ENCODE measurements at regions not wholly inside any gene's neighbourhood (a gene's known extent, or its start where the extent isn't known, plus 50 kb on each side); places are given as distances from the start of the nearest gene placed in this dataset.

DNA sequence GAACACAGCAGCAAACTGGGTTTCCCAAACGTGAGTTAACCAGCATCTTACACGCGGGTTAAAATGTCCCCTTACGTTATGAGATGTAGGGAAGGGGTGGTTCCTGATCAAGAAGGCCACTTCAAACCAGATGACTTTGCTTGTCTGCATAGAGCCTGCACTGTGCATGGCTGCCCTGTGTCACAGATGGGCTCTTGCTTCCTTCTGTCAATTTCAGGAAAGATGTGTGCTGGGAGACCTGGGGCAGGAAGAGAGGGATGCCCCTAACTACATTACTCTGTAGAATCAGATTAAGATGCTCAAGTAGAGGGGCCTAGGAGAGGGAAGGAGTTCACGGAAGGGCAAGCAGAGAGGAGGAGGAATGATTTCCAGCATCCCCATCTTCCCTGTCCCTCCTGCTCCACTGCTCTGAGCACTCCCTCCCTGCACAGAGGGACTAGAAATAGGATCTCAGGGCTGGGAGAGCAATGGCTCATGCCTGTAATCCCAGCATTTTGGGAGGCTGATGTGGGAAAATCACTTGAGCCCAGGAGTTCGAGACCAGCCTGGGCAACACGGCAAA, 63.5 kb upstream of the ZMYND8 start:
- no peaks in the 10 kb centered on the region for H3K27me3 ChIP-seq (ENCODE audit: insufficient read depth, low read length)
- CTCF ChIA-PET (ENCODE audit: partially characterized antibody), result no interaction called here
- Mint-ChIP-seq H3K4me3 (no peak overlapping the region), H3K36me3 (no peaks in the 10 kb centered on the region), H3K27me3 (no peaks in the 10 kb centered on the region), H3K4me1 (peaks cover 13 to 35% (median 22%) of the 10 kb centered on the region in 4 donors), H3K9me3 (peaks cover 0 to 1% (median 0%) of the 10 kb centered on the region in 8 donors), H3K27ac (no peak overlapping the region)
- no peaks in the 10 kb centered on the region for H3K9me3 ChIP-seq (ENCODE audit: control insufficient read depth in 1 of 2, low read length in 2 of 2)
- peaks cover 19% of the 10 kb centered on the region for H3K4me1 ChIP-seq (ENCODE audit: insufficient read depth, low read length)
- H3K4me3 ChIP-seq (ENCODE audit: low read length in 2 of 2), result no peak overlapping the region
- POLR2A ChIA-PET (ENCODE audit: partially characterized antibody), result no interaction called here
- H3K27ac ChIP-seq (ENCODE audit: low read depth, low read length), result no peak overlapping the region
- H3K36me3 ChIP-seq (ENCODE audit: insufficient read depth, low read length), result no peaks in the 10 kb centered on the region
- intact Hi-C loops (cut with micrococcal nuclease), result loop anchor here (10.0 kb wide), 1 partner anchor 195 kb away; no protein-coding TSS in a partner anchor
- no peak for DNase-seq

DNA sequence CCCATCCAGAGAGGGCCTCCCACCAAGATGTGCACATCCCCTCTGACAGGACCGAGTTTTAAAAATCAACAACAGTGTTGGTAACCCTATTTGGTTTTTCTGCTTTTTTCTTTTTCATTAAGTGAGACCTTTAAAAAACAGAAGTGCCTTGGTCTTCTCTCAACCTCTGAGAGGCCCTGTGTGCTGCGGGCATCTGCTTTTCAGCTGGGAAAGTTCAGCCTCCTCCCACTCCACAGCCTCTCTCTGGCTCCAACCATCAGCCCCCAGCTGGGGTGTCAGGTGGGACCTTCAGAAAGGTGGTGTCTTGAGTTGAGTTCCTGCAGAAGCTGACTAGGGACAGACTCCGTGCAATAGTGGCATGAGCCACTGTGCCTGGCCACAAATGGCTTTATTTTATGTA, 64.6 kb upstream of the ZMYND8 start:
- Histone ChIP-seq H3K9me3 (ENCODE audit: control insufficient read depth in 1 of 2, low read length in 2 of 2) (no peaks in the 10 kb centered on the region), H3K27ac (ENCODE audit: low read depth, low read length) (no peak overlapping the region), H3K4me3 (ENCODE audit: low read length in 2 of 2) (no peak overlapping the region), H3K4me1 (ENCODE audit: insufficient read depth, low read length) (peaks cover 8% of the 10 kb centered on the region), H3K36me3 (ENCODE audit: insufficient read depth, low read length) (no peaks in the 10 kb centered on the region), H3K27me3 (ENCODE audit: insufficient read depth, low read length) (no peaks in the 10 kb centered on the region)
- intact Hi-C loops (cut with micrococcal nuclease), result no loop called here
- no peak for DNase-seq
- Mint-ChIP-seq H3K9me3 (no peaks in the 10 kb centered on the region), H3K36me3 (no peaks in the 10 kb centered on the region), H3K27ac (no peak overlapping the region), H3K4me3 (no peak overlapping the region), H3K27me3 (no peaks in the 10 kb centered on the region), H3K4me1 (peaks cover 9 to 25% (median 13%) of the 10 kb centered on the region in 4 donors)
- ChIA-PET CTCF (ENCODE audit: partially characterized antibody) (interaction anchor here (0.7 kb wide), 1 partner anchor 66 kb away, joined by 3 read pairs; no protein-coding TSS in a partner anchor), POLR2A (ENCODE audit: partially characterized antibody) (no interaction called here)

DNA sequence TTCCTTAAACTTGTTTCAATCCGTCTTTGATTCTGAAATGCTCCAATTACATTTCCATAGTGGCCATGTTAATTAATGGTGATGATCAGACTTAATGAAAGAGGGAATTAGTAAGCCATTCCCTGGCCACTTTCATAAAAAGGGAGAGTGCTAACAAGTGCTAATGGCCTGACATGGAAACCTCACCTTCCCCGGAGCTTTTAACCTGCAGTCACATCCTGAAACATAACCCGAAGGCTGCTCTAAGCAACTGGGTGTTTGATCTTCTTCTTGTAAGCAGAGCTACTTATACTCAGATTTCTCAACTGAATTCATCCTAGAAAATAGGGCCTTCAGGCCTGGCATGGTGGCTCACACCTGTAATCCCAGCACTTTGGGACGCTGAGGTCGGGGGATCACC, 67.1 kb upstream of the ZMYND8 start:
- H3K4me1 Mint-ChIP-seq, result peaks cover 0 to 2% (median 0%) of the 10 kb centered on the region in 4 donors
- H3K36me3 Mint-ChIP-seq, result peaks cover 0 to 2% of the 10 kb centered on the region in 2 donors
- Histone ChIP-seq H3K27ac (ENCODE audit: low read depth, low read length) (no peak overlapping the region), H3K4me1 (ENCODE audit: insufficient read depth, low read length) (no peaks in the 10 kb centered on the region), H3K9me3 (ENCODE audit: control insufficient read depth in 1 of 2, low read length in 2 of 2) (peaks cover 0 to 5% of the 10 kb centered on the region in 2 donors), H3K36me3 (ENCODE audit: insufficient read depth, low read length) (no peaks in the 10 kb centered on the region), H3K4me3 (ENCODE audit: low read length in 2 of 2) (no peak overlapping the region), H3K27me3 (ENCODE audit: insufficient read depth, low read length) (no peaks in the 10 kb centered on the region)
- intact Hi-C loops (cut with micrococcal nuclease), result no loop called here
- POLR2A ChIA-PET (ENCODE audit: partially characterized antibody), result no interaction called here
- no peak overlapping the region for H3K4me3 Mint-ChIP-seq
- CTCF ChIA-PET (ENCODE audit: partially characterized antibody), result no interaction called here
- no peaks in the 10 kb centered on the region for H3K27me3 Mint-ChIP-seq
- no peak for DNase-seq
- peaks cover 0 to 21% (median 14%) of the 10 kb centered on the region in 8 donors for H3K9me3 Mint-ChIP-seq
- no peak overlapping the region for H3K27ac Mint-ChIP-seq

DNA sequence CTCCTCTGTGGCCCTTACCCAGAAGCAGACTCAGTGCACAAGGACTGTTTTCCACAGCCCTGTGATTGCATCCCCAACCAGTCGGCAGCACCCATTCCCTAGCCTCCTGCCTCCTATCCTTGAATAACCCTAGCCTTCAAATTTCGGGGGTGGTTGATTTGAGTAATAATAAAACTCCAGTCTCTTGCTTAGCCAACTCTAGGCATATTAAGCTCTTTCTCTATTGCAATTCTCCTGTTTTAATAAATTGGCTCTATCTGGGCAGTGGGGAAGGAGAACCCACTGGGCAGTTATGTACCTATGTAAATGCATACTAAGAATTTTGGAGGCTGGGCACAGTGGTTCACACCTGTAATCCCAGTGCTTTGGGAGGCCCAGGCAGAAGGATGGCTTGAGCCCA, 70.6 kb upstream of the ZMYND8 start:
- Mint-ChIP-seq H3K4me3 (no peak overlapping the region), H3K4me1 (peaks cover 0 to 2% (median 0%) of the 10 kb centered on the region in 4 donors), H3K27me3 (no peaks in the 10 kb centered on the region), H3K27ac (no peak overlapping the region), H3K36me3 (peaks cover 0 to 4% of the 10 kb centered on the region in 2 donors), H3K9me3 (peaks cover 0 to 25% (median 18%) of the 10 kb centered on the region in 8 donors)
- no peak overlapping the region for H3K27ac ChIP-seq (ENCODE audit: low read depth, low read length)
- POLR2A ChIA-PET (ENCODE audit: partially characterized antibody), result no interaction called here
- CTCF ChIA-PET (ENCODE audit: partially characterized antibody), result no interaction called here
- H3K27me3 ChIP-seq (ENCODE audit: insufficient read depth, low read length), result no peaks in the 10 kb centered on the region
- no peak overlapping the region for H3K4me3 ChIP-seq (ENCODE audit: low read length in 2 of 2)
- DNase-seq, result no peak
- H3K4me1 ChIP-seq (ENCODE audit: insufficient read depth, low read length), result no peaks in the 10 kb centered on the region
- no peaks in the 10 kb centered on the region for H3K36me3 ChIP-seq (ENCODE audit: insufficient read depth, low read length)
- intact Hi-C loops (cut with micrococcal nuclease), result no loop called here
- peaks cover 0 to 5% of the 10 kb centered on the region in 2 donors for H3K9me3 ChIP-seq (ENCODE audit: control insufficient read depth in 1 of 2, low read length in 2 of 2)

DNA sequence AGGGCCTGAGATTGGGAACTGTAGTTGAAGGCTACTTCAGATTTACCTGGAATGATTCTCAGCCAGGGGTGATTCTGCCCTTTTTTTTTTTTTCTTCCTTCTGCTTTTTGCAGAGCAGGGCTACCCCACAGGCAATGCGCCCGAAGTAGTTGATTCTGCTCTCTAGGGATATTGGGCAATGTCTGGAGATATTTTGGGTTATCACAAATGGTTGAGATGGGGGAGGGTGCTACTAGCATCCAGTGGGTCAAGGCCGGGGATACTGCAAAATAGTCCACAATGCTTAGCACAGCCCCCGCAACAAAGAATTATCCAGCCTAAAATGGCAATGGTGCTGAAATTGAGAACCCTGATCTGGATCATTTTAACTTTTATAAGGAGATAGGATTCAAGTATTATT, 71.2 kb upstream of the ZMYND8 start:
- POLR2A ChIA-PET (ENCODE audit: partially characterized antibody), result no interaction called here
- Mint-ChIP-seq H3K4me3 (no peak overlapping the region), H3K9me3 (peaks cover 0 to 25% (median 18%) of the 10 kb centered on the region in 8 donors), H3K36me3 (peaks cover 0 to 4% of the 10 kb centered on the region in 2 donors), H3K27me3 (no peaks in the 10 kb centered on the region), H3K4me1 (no peaks in the 10 kb centered on the region), H3K27ac (no peak overlapping the region)
- Histone ChIP-seq H3K27me3 (ENCODE audit: insufficient read depth, low read length) (no peaks in the 10 kb centered on the region), H3K27ac (ENCODE audit: low read depth, low read length) (no peak overlapping the region), H3K4me3 (ENCODE audit: low read length in 2 of 2) (no peak overlapping the region), H3K4me1 (ENCODE audit: insufficient read depth, low read length) (no peaks in the 10 kb centered on the region), H3K36me3 (ENCODE audit: insufficient read depth, low read length) (no peaks in the 10 kb centered on the region), H3K9me3 (ENCODE audit: control insufficient read depth in 1 of 2, low read length in 2 of 2) (peaks cover 0 to 5% of the 10 kb centered on the region in 2 donors)
- CTCF ChIA-PET (ENCODE audit: partially characterized antibody), result no interaction called here
- intact Hi-C loops (cut with micrococcal nuclease), result no loop called here
- no peak for DNase-seq

DNA sequence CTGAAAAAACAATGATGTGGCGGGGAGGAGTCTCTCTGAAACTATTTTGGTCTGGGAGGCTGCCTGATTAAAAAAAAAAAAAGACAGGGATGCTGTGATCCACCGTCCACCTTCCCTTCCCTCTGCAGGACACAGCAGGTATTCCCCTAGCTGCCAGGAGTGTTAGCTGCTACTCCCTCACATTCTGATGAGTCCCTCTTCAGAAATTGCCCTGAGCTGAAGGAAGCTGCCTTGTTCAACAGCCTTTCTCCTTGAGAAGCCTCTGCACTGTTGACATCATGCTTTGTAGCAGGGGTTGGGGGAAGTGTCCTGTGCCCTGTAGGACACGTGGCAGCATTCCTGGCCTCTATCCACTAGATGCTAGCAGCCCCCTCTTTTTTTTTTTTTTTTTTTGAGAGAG, 71.7 kb upstream of the ZMYND8 start:
- H3K27ac ChIP-seq (ENCODE audit: low read depth, low read length), result no peak overlapping the region
- CTCF ChIA-PET (ENCODE audit: partially characterized antibody), result interaction anchor here (0.6 kb wide), 1 partner anchor 132 kb away, joined by 3 read pairs; no protein-coding TSS in a partner anchor
- Mint-ChIP-seq H3K9me3 (peaks cover 0 to 25% (median 18%) of the 10 kb centered on the region in 8 donors), H3K27ac (no peak overlapping the region), H3K4me3 (no peak overlapping the region), H3K36me3 (peaks cover 0 to 4% of the 10 kb centered on the region in 2 donors), H3K4me1 (no peaks in the 10 kb centered on the region), H3K27me3 (no peaks in the 10 kb centered on the region)
- H3K36me3 ChIP-seq (ENCODE audit: insufficient read depth, low read length), result no peaks in the 10 kb centered on the region
- H3K27me3 ChIP-seq (ENCODE audit: insufficient read depth, low read length), result no peaks in the 10 kb centered on the region
- no peak for DNase-seq
- H3K4me1 ChIP-seq (ENCODE audit: insufficient read depth, low read length), result no peaks in the 10 kb centered on the region
- intact Hi-C loops (cut with micrococcal nuclease), result no loop called here
- POLR2A ChIA-PET (ENCODE audit: partially characterized antibody), result no interaction called here
- no peak overlapping the region for H3K4me3 ChIP-seq (ENCODE audit: low read length in 2 of 2)
- H3K9me3 ChIP-seq (ENCODE audit: control insufficient read depth in 1 of 2, low read length in 2 of 2), result peaks cover 0 to 5% of the 10 kb centered on the region in 2 donors

DNA sequence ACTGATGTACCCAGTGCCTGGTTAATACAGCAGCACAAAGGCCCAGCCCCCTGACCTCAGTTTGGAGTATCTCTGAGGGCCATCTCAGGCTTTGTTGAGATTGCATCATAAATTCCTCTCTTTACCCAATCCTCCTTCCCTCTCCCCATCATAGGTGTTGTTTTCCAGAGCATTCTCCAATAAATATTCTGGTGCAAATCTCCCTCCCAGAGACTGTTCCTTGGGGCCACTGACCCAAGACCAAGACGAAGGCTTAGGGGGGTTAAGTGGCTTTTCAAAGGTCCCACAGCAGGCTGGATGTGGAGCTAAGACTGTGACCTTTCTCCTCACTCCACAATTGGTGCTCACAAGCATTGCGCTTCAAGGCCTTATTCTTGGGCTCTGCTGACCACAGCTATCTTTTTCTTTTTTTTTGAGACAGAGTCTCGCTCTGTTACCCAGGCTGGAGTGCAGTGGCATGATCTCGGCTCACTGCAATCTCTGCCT, 72.4 kb upstream of the ZMYND8 start:
- intact Hi-C loops (cut with micrococcal nuclease), result no loop called here
- Histone ChIP-seq H3K36me3 (ENCODE audit: insufficient read depth, low read length) (no peaks in the 10 kb centered on the region), H3K9me3 (ENCODE audit: control insufficient read depth in 1 of 2, low read length in 2 of 2) (peaks cover 0 to 5% of the 10 kb centered on the region in 2 donors), H3K4me3 (ENCODE audit: low read length in 2 of 2) (no peak overlapping the region), H3K4me1 (ENCODE audit: insufficient read depth, low read length) (no peaks in the 10 kb centered on the region), H3K27me3 (ENCODE audit: insufficient read depth, low read length) (no peaks in the 10 kb centered on the region), H3K27ac (ENCODE audit: low read depth, low read length) (no peak overlapping the region)
- no peak for DNase-seq
- Mint-ChIP-seq H3K4me1 (no peaks in the 10 kb centered on the region), H3K27ac (no peak overlapping the region), H3K36me3 (peaks cover 0 to 4% of the 10 kb centered on the region in 2 donors), H3K4me3 (no peak overlapping the region), H3K9me3 (peaks cover 0 to 25% (median 18%) of the 10 kb centered on the region in 8 donors), H3K27me3 (no peaks in the 10 kb centered on the region)
- POLR2A ChIA-PET (ENCODE audit: partially characterized antibody), result no interaction called here
- CTCF ChIA-PET (ENCODE audit: partially characterized antibody), result interaction anchor here (0.6 kb wide), 1 partner anchor 131 kb away, joined by 3 read pairs; no protein-coding TSS in a partner anchor

All from CD4-positive, alpha-beta memory T cell (primary cell).